ENCODE measurements at regions not wholly inside any gene's neighbourhood (a gene's known extent, or its start where the extent isn't known, plus 50 kb on each side); places are given as distances from the start of the nearest gene placed in this dataset.
"Not testable (repeated sequence)": the region's sequence is repeated elsewhere in the genome, so short reads cannot be mapped to it uniquely, and the experiment has no call there.

DNA sequence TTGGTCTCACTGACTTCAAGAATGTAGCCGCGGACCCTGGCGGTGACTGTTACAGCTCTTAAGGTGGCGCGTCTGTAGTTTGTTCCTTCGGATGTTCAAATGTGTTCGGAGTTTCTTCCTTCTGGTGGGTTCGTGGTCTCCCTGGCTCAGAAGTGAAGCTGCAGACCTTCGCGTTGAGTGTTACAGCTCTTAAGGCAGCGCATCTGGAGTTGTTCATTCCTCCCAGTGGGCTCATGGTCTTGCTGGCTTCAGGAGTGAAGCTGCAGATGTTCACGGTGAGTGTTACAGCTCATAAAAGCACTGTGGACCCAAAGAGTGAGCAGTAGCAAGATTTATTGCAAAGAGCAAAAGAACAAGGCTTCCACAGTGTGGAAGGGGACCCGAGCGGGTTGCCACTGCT, 2067.0 kb upstream of the CDH6 start:
- DNase-seq: not testable (repeated sequence)

GRCh38 chr5:29122306-29122705, 2071.2 kb upstream of the CDH6 start:
- DNase-seq: no peak

- no peak for DNase-seq
Measured at GRCh38 chr5:29114331-29114768, 2076.0 kb upstream of the CDH9 start.

GRCh38 chr5:29113516-29113915, 2075.1 kb upstream of the CDH9 start:
- DNase-seq: no peak

DNA sequence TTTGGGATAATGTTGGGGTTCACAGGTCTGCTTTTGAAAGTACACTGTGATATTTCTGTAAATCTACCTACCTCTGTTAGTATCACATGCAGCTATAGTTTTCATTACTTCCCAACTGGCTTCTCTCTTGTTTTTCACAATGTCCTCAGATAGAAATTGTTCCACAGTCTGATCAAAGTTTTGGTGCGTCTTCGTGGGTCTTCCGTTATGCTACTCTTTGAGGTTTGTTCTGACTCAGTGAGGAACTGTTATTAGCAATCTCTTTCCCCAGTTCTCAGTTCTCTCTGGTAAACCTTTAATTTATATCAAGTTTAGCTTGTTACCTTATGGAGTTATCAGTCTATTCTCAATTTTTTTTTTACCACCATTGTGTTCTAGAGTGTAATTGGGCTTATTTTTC, 2061.2 kb upstream of the CDH9 start:
- DNase-seq: no peak

- no peak for DNase-seq
Measured at GRCh38 chr5:29089591-29090130, 2051.3 kb upstream of the CDH9 start.

DNA sequence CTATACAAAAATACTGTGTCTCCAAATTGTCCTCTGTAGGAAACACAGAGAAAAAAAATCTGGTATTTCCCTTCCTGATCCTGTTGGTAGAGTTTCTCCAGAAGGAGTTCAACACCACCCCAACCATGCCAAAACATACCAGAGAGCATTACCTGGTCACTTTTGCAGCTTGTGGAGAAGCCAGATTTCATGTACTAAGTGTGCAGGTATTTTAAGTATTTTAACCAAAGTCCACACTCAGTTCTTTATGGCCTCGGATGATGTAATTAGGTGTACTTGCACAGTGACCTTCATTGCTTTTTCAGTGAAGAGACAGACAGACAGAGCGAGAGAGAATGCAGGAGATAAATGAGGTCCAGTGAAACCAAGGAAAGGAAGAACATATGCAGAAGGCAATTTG, 2046.8 kb upstream of the CDH9 start:
- no peak for DNase-seq

DNA sequence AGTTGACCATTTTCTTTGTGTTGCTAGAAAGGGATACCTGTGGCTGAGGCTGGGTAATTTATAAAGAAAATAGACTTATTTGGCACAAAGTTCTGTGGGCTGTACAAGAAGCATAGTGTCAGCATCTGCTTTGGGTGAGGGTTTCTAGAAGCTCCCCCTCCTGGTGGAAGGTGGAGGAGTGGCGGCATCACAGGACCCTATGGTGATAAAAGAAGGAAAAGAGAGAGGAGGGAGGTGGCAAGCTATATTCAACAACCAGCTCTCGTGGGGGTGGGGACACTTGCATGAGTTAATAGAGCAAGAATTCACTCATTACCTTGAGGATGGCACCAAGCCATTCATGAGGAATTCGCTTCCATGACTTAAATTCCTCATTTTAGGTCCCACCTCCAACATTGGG, 2041.4 kb upstream of the CDH9 start:
- DNase-seq: no peak

- no peak for DNase-seq
Measured at GRCh38 chr5:29077451-29077850, 2039.1 kb upstream of the CDH9 start.

DNA sequence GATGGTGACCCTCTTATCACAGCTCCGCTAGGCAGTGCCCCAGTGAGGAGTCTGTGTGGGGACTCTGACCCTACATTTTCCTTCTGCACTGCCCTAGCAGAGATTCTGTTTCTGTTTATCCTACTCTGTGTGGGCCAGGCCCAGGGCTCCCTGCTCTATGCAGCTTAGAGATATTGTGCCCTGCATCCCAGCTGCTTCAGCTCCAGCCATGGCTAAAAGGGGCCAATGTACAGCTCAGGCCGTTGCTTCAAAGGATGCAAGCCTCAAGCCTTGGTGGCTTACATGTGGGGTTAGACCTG, 2030.7 kb upstream of the CDH9 start:
- no peak for DNase-seq

DNA sequence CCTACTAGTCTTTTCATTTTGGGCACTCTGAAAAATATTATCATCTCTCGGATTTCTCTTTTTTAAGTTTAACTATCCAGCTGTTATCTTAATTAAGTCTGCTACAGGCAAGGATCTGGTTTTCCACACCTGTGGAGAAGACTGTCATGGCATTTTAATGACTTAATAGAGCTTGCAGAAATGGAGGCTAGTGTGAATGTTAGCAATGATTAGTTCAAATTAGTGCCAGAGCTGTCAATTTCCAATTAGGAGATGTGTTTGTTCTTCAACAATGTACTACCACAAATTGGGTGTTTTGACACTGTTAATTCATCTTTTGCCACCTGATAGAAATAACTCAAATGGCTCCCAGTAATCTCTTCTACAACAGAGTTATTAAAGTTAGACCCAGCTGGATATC, 2023.0 kb upstream of the CDH9 start:
- no peak for DNase-seq

DNA sequence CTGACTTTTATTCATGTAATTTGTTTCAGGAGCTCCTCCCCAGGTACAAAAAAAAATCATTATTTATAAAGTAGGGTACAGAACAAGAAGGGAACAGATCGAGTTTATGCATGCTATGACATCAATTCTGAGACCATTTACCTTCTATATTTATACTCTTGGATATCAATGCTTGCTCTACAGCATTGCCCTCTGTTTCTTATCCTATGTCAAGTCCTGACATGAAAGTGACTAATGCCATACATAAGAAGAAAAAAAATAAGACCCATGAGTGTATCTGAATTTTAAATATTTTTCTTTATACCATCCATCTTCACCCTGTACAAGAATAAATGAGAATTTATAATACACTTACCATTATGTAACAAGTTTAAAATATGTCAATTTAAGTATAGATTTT, 2016.3 kb upstream of the CDH9 start:
- DNase-seq: no peak

GRCh38 chr5:29054282-29054681, 2015.9 kb upstream of the CDH9 start:
- no peak for DNase-seq

DNA sequence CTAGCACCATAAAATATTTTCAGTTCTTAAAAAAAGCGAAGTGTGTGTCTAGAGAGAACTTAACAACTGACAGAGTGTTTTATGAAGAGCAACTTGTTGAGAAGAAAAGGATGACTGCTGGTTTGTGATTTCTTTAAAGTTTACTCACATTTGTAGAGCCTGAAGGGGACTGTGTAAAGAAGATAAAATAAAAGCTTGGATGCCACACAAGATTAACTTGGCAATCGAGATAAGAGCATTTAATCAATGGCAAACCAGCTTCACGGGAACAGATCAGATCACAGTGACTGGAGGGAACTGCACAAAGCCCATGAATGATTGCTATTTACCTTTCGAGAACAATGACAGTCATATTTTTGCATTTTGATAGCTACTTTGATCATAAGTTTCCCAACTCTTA, 2013.1 kb upstream of the CDH9 start:
- DNase-seq: no peak

DNA sequence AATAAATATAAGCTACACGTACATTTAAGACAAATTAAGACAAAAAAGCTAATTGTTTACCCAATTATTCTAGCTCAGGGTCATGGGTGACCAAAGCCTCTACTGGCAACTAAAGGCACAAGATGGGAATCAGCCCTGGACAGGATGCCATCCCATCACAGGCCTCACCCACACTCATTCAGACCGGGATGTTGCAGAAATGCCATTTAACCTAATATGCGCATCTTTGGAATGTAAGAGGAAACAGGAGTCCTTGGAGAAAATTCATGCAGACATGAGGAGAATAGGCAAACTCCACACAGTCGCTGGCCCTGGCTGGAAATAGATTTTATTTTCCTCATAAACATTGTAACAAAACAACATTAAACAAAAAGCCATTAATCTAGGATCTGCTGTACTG, 2003.8 kb upstream of the CDH9 start:
- no peak for DNase-seq

GRCh38 chr5:29040404-29040803, 2002.0 kb upstream of the CDH9 start:
- no peak for DNase-seq

GRCh38 chr5:29039994-29040393, 2001.6 kb upstream of the CDH9 start:
- no peak for DNase-seq

DNA sequence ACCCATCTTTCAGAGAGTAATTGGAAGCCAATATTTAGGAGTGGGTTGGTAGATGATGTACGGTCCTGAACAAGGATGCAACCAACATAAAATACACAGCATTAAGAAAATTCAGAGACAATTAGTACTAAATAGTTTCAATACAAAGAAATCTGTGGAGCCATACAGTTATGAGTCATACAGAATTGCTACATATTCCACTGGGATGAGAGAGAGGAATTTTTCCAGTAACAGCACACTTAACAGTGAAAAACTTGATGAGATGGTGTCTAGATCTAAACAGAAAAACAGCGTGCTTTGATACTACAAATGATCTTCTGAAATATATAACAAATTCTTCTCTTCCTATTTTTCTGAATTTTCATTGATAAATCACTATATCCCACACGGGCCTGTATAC, 1999.3 kb upstream of the CDH9 start:
- DNase-seq: no peak

DNA sequence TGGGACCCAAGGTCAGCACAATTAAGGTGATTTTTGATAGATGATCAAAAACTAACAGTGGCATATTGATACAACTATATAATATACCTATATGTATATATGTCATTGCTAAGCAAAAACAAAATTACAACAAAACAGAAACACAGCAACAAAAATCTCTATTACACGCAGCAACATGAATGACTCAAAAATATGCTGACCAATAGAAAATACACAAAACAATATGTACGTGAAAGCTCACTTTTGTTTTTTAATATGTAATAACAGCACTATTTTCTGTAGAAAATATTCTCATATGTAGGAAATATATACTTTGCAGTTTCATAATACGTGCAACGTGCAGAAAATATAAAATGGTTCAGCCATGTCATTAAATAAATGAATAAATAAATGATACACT, 1985.7 kb upstream of the CDH9 start:
- DNase-seq: no peak

DNA sequence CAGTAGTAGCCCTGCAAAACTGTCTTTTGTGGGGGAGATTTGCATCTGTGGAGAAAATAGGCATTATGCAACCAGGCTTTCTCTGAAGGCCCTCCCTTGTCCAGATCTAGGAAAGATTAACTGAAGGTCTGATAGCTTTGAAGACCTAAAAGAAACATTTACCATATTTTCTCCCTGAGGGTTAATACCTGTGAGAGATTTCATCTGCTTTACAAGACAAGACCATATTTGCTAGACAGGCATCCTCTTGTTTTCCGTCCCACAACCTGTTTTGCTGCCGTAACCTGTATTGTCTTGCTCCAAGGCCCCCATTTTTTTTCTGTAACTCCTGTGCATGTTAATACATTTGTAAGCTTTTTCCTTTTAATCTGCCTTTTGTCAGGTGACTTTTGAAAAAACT, 1985.2 kb upstream of the CDH9 start:
- no peak for DNase-seq

DNA sequence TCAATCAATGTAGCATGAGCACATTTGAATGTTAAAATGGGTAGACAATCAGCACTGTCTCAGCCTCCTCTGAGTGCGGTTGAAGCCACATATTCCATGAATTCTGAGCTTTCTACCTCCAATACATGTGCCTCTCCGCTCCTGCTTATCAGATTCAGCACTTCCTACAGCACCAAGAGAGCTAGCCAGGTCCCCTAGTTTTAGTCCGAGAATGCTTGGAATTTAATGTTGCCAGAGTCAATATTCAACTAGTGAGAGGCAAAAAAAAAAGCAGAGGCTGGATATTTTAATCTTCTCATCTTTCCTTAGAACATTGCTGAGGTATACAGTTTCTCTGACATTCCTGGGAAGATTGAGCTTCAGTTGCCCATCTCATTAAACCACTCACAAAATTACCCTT, 1979.1 kb upstream of the CDH9 start:
- no peak for DNase-seq

GRCh38 chr5:29016067-29016466, 1977.7 kb upstream of the CDH9 start:
- no peak for DNase-seq

GRCh38 chr5:29015523-29015922, 1977.1 kb upstream of the CDH9 start:
- no peak for DNase-seq

GRCh38 chr5:29005386-29005785, 1967.0 kb upstream of the CDH9 start:
- no peak for DNase-seq

DNA sequence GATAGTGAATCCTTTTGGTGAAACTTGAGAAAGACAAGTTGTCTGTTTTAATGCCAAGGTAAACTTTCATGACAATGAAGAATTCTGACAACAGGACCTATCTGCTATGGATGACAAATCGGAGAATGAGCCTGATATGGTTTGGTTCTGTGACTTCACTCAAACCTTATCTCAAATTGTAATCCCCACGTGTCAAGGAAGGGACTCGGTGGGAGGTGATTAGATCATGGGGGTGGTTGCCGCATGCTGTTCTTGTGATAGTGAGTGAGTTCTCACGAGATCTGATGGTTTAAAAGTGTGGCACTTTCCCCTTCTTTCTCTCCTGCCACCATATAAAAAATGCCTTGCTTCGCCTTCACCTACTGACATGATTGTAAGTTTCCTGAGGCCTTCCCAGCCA, 1964.1 kb upstream of the CDH9 start:
- no peak for DNase-seq

DNA sequence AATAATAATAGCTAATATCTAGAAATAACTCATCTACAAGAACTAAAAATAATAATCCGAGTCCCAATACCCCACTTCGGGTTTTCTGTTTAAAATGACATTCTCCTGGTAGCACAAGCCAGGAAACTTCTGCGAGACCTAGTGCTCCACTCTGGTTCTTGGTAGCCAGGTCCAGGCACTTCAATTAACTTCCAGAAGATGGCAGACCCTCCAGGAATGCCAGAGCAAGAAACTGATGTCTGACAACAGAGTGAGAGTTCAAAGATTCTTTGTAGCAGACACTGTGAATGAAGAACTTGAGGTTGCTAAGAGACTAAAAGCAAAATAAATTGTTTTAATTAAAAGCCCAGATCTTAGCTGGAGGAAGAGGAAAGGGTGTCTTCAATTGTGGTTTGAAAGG, 1963.3 kb upstream of the CDH9 start:
- DNase-seq: no peak
